HCT116 (cell line): ENCODE measurements at regions not wholly inside any gene's neighbourhood (a gene's known extent, or its start where the extent isn't known, plus 50 kb on each side); places are given as distances from the start of the nearest gene placed in this dataset.

Experiments used
- ATAC-seq: fragments of 200-7000 bp; cut with Tn5 transposase; 2 replicates; pipeline ENCODE4 v1.9.1; 2020; ENCODE audit warnings: mild to moderate bottlenecking, moderate library complexity
- BruUV-seq: library from RNA; stranded (reverse); fragments of 400-500 nt; replicated peaks from 2 replicates; lab custom pipeline; 2021; lab: Mats Ljungman, UMichigan
- CTCF ChIA-PET: fragments of 300-600 bp; sonication (Branson Sonifier 250); formaldehyde crosslinking; loops from one replicate; lab custom pipeline; 2021; ENCODE audit warnings: antibody characterized with exemption; lab: Charles Lee
- POLR2A ChIA-PET: fragments of 300-600, 350-600 bp; sonication (Branson Sonifier 250); formaldehyde crosslinking; loops from one replicate; lab custom pipeline; 2021; ENCODE audit warnings: antibody characterized with exemption; lab: Charles Lee
- RAD21 ChIA-PET, 2 experiments: fragments of 300-600 bp; sonication (Branson Sonifier 250); formaldehyde crosslinking; loops; one replicate each; lab custom pipeline; 2023; ENCODE audit warnings: low total read pairs in 2 of 2; ENCODE audit not compliant: uncharacterized antibody in 2 of 2, unreplicated experiment in 2 of 2, low non-redundant PET in 1 of 2; lab: Charles Lee
- DNase-seq: peaks from one replicate; pipeline ENCODE4 v3.0.0-alpha.2; 2010; ENCODE audit warnings: low read depth, low spot score
- H2AFZ ChIP-seq: fragments of 200-600 bp; shearing (Covaris generic), sonication (generic); 2 replicates; pipeline ENCODE4 v1.6.1; 2017; ENCODE audit warnings: low read depth, mixed run types, mixed read lengths, antibody characterized with exemption, low read length; ENCODE audit not compliant: poor library complexity, severe bottlenecking
- H3K27ac ChIP-seq: 2 replicates; pipeline ENCODE4 v1.5.1; 2012; ENCODE audit warnings: low read depth, low read length
- H3K27me3 ChIP-seq: fragments of 200-600 bp; sonication (generic); 2 replicates; pipeline ENCODE4 v1.6.1; 2016; ENCODE audit warnings: mixed run types, low read length, mixed read lengths; ENCODE audit not compliant: insufficient read depth
- H3K36me3 ChIP-seq, 2 experiments: fragments of 200-500 bp in 1 of 2; fragments of 200-600 bp in 1 of 2; sonication (Bioruptor generic) in 1 of 2; sonication (generic) in 1 of 2; 2 replicates each; pipeline versions ENCODE4 v1.5.1 to v1.6.1; 2014 to 2016; ENCODE audit warnings: low read length in 2 of 2, inconsistent platforms in 1 of 2, mixed read lengths in 1 of 2, mixed run types in 1 of 2; ENCODE audit not compliant: insufficient read depth in 2 of 2, control insufficient read depth in 1 of 2
- H3K4me1 ChIP-seq, 2 experiments: fragments of 200-600 bp in 1 of 2; sonication (generic) in 1 of 2; 2 replicates each; pipeline versions ENCODE4 v1.5.1 to v1.6.1; 2012 to 2017; ENCODE audit warnings: low read length in 2 of 2, inconsistent platforms in 1 of 2, mild to moderate bottlenecking in 1 of 2, mixed read lengths in 1 of 2, mixed run types in 1 of 2, moderate library complexity in 1 of 2; ENCODE audit not compliant: insufficient read depth in 2 of 2, control insufficient read depth in 1 of 2
- H3K4me2 ChIP-seq: fragments of 200-600 bp; sonication (generic); 2 replicates; pipeline ENCODE4 v1.6.1; 2017; ENCODE audit warnings: mixed run types, low read length, mixed read lengths
- H3K4me3 ChIP-seq, 2 experiments: fragments of 200-600 bp in 1 of 2; sonication (generic) in 1 of 2; replicated peaks in 1 of 2; 2 replicates each; pipeline ENCODE4 v1.5.1; 2011 to 2016; ENCODE audit warnings: low read length in 2 of 2, control low read depth in 1 of 2, low read depth in 1 of 2, mild to moderate bottlenecking in 1 of 2, mixed read lengths in 1 of 2, mixed run types in 1 of 2
- H3K79me2 ChIP-seq: fragments of 200-600 bp; sonication (generic); 2 replicates; pipeline ENCODE4 v1.6.1; 2017; ENCODE audit warnings: mild to moderate bottlenecking, mixed run types, low read length, moderate library complexity, mixed read lengths; ENCODE audit not compliant: insufficient read depth
- H3K9ac ChIP-seq: fragments of 200-600 bp; sonication (generic); 2 replicates; pipeline ENCODE4 v1.6.1; 2016; ENCODE audit warnings: low read length, mixed read lengths
- H3K9me2 ChIP-seq: fragments of 200-600 bp; sonication (generic), shearing (Covaris generic); 2 replicates; pipeline ENCODE4 v1.6.1; 2017; ENCODE audit warnings: mixed run types, mild to moderate bottlenecking, moderate library complexity; ENCODE audit not compliant: insufficient read depth
- H3K9me3 ChIP-seq, 2 experiments: fragments of 200-500 bp in 1 of 2; fragments of 200-600 bp in 1 of 2; sonication (Bioruptor generic) in 1 of 2; sonication (generic) in 1 of 2; 2 replicates each; pipeline ENCODE4 v1.6.1; 2014 to 2017; ENCODE audit warnings: low read length in 2 of 2, mixed read lengths in 2 of 2, inconsistent platforms in 1 of 2, low read depth in 1 of 2, mild to moderate bottlenecking in 1 of 2, mixed run types in 1 of 2, moderate library complexity in 1 of 2; ENCODE audit not compliant: control insufficient read depth in 1 of 2, insufficient read depth in 1 of 2
- H4K20me1 ChIP-seq: fragments of 200-600 bp; sonication (generic), shearing (Covaris generic); 2 replicates; pipeline ENCODE4 v1.6.1; 2017; ENCODE audit warnings: mixed run types, mild to moderate bottlenecking, moderate library complexity; ENCODE audit not compliant: insufficient read depth
- ATF3 ChIP-seq: IDR thresholded peaks from 2 replicates; pipeline ENCODE4 v1.6.1; 2012
- CEBPB ChIP-seq: IDR thresholded peaks from 2 replicates; pipeline ENCODE4 v1.6.1; 2012; ENCODE audit warnings: low read depth
- CTCF ChIP-seq, 3 experiments: fragments of 200-600 bp in 1 of 3; sonication (generic) in 1 of 3; IDR thresholded peaks in 2 of 3; conservative IDR thresholded peaks in 1 of 3; 2 replicates each; pipeline ENCODE4 v1.5.1; 2012 to 2017; ENCODE audit warnings: low read depth in 2 of 3, low read length in 2 of 3, antibody characterized with exemption in 1 of 3, borderline replicate concordance in 1 of 3, control low read depth in 1 of 3, mild to moderate bottlenecking in 1 of 3, mixed read lengths in 1 of 3, mixed run types in 1 of 3, moderate library complexity in 1 of 3; ENCODE audit not compliant: insufficient read depth in 1 of 3
- EGR1 ChIP-seq: IDR thresholded peaks from 2 replicates; pipeline ENCODE4 v1.6.1; 2012; ENCODE audit warnings: low read depth
- MAX ChIP-seq: IDR thresholded peaks from 2 replicates; pipeline ENCODE4 v1.6.1; 2012
- POLR2AphosphoS5 ChIP-seq: IDR thresholded peaks from 2 replicates; pipeline ENCODE4 v1.6.1; 2011; ENCODE audit warnings: mild to moderate bottlenecking, low read depth, low read length, moderate library complexity
- REST ChIP-seq: IDR thresholded peaks from 2 replicates; pipeline ENCODE4 v1.6.1; 2012; ENCODE audit warnings: low read depth
- SIN3A ChIP-seq: IDR thresholded peaks from 2 replicates; pipeline ENCODE4 v1.6.1; 2012; ENCODE audit warnings: low read depth
- SP1 ChIP-seq: IDR thresholded peaks from 2 replicates; pipeline ENCODE4 v1.6.1; 2012; ENCODE audit warnings: low read depth
- TCF7L2 ChIP-seq: IDR thresholded peaks from 2 replicates; pipeline ENCODE4 v1.7.0; 2011; ENCODE audit warnings: borderline replicate concordance, inconsistent platforms; ENCODE audit not compliant: insufficient read depth, insufficient read length; ENCODE audit errors: extremely low read depth
- ZBTB33 ChIP-seq: IDR thresholded peaks from 2 replicates; pipeline ENCODE4 v1.6.1; 2011; ENCODE audit warnings: mild to moderate bottlenecking, low read length, moderate library complexity; ENCODE audit not compliant: insufficient replicate concordance; ENCODE audit errors: extremely low read depth
- ZNF274 ChIP-seq: fragments of 200-500 bp; sonication (Bioruptor generic); IDR thresholded peaks from 2 replicates; pipeline ENCODE4 v1.6.1; 2014; ENCODE audit warnings: mild to moderate bottlenecking, low read depth, low read length, inconsistent platforms
- intact Hi-C: fragments of 100-400 bp; cut with micrococcal nuclease; formaldehyde crosslinking; loops from 2 replicates; pipeline ENCODE4 v1.10.0; 2022

- H3K79me2 ChIP-seq, result no peaks in the 10 kb centered on the region
- no peaks in the 10 kb centered on the region for H3K4me1 ChIP-seq
- no peak overlapping the region for H3K9ac ChIP-seq
- no peak overlapping the region for H3K4me2 ChIP-seq
- H3K4me3 ChIP-seq, result no peak overlapping the region
- ChIA-PET CTCF (no interaction called here), POLR2A (no interaction called here), RAD21 (no interaction called here)
- ATAC-seq (no peak), DNase-seq (no peak)
- H3K9me3 ChIP-seq, result no peaks in the 10 kb centered on the region
- no peak overlapping the region for H3K27ac ChIP-seq
- no peaks in the 10 kb centered on the region for H3K27me3 ChIP-seq
- no peaks in the 10 kb centered on the region for H4K20me1 ChIP-seq
- intact Hi-C loops, result no loop called here
- no peak overlapping the region for H2AFZ ChIP-seq
- no peaks in the 10 kb centered on the region for H3K36me3 ChIP-seq
- no TSS peak for BruUV-seq
- no peak for TF ChIP-seq ZBTB33
- H3K9me2 ChIP-seq, result no peaks in the 10 kb centered on the region
These were observed 166.2 kb upstream of the VCX3A start for GRCh38 chrX:6701085-6701484.

GRCh38 chrX:6695717-6696116, 160.8 kb upstream of the VCX3A start:
- intact Hi-C loops, result no loop called here
- ChIA-PET RAD21 (no interaction called here), POLR2A (no interaction called here), CTCF (no interaction called here)
- Histone ChIP-seq H3K9ac (no peak overlapping the region), H3K36me3 (no peaks in the 10 kb centered on the region), H2AFZ (no peak overlapping the region), H3K4me1 (no peaks in the 10 kb centered on the region), H3K27ac (no peak overlapping the region), H3K4me3 (no peak overlapping the region), H3K79me2 (no peaks in the 10 kb centered on the region), H4K20me1 (no peaks in the 10 kb centered on the region), H3K9me3 (no peaks in the 10 kb centered on the region), H3K4me2 (no peak overlapping the region), H3K9me2 (no peaks in the 10 kb centered on the region), H3K27me3 (no peaks in the 10 kb centered on the region)
- DNase-seq, result no peak
- no peak for ATAC-seq
- no TSS peak for BruUV-seq
- TF ChIP-seq REST (no peak), CTCF (IDR thresholded peaks at IDR 0.05 in 2 of 3, conservative IDR thresholded peaks at IDR 0.05 in 1 of 3; ENCODE audit: borderline replicate concordance in 1 of 3, insufficient read depth in 1 of 3, low read depth in 2 of 3, low read length in 2 of 3) (no peak), SIN3A (no peak), CEBPB (no peak), ATF3 (no peak), SP1 (no peak), TCF7L2 (no peak), POLR2AphosphoS5 (no peak), MAX (no peak), ZNF274 (no peak), EGR1 (no peak)
